HEK293 (cell line): ENCODE measurements at regions not wholly inside any gene's neighbourhood (a gene's known extent, or its start where the extent isn't known, plus 50 kb on each side); places are given as distances from the start of the nearest gene placed in this dataset.

ENCODE experiments used
- CTCF ChIP-seq: fragments of 450-650 bp; formaldehyde crosslinking; IDR thresholded peaks from 2 replicates; pipeline ENCODE4 v1.5.1; 2016; ENCODE audit warnings: missing biosample characterization, missing genetic modification characterization
- TCF7L2 ChIP-seq: IDR thresholded peaks from 2 replicates; pipeline ENCODE4 v1.6.1; 2011; ENCODE audit warnings: low read depth, mild to moderate bottlenecking, inconsistent platforms, low read length, moderate library complexity, borderline replicate concordance
- ZBTB11 ChIP-seq: fragments of 450-650 bp; formaldehyde crosslinking; conservative IDR thresholded peaks from 2 replicates; pipeline ENCODE4 v1.5.1; 2016; ENCODE audit warnings: low read depth, missing biosample characterization, missing genetic modification characterization
- ZNF274 ChIP-seq, 2 experiments: fragments of 200-500 bp in 1 of 2; fragments of 450-650 bp in 1 of 2; sonication (Bioruptor generic) in 1 of 2; formaldehyde crosslinking in 1 of 2; IDR thresholded peaks; 2 replicates each; pipeline versions ENCODE4 v1.5.1 to v1.6.1; 2014 to 2016; ENCODE audit warnings: borderline replicate concordance in 1 of 2, inconsistent platforms in 1 of 2, low read length in 1 of 2, missing biosample characterization in 1 of 2, missing genetic modification characterization in 1 of 2
- ZNF513 ChIP-seq: fragments of 450-650 bp; IDR thresholded peaks from 2 replicates; pipeline ENCODE4 v1.5.1; 2018; ENCODE audit warnings: missing biosample characterization, missing genetic modification characterization
- ZNF544 ChIP-seq: fragments of 450-650 bp; formaldehyde crosslinking; IDR thresholded peaks from 2 replicates; pipeline ENCODE4 v1.5.0; 2017; ENCODE audit warnings: missing biosample characterization, missing genetic modification characterization
- ZNF792 ChIP-seq: fragments of 450-650 bp; formaldehyde crosslinking; IDR thresholded peaks from 2 replicates; pipeline ENCODE4 v1.5.1; 2016; ENCODE audit warnings: missing biosample characterization, missing genetic modification characterization

- TF ChIP-seq CTCF = no peak
- TF ChIP-seq ZNF274 (IDR thresholded peaks at IDR 0.05; ENCODE audit: low read length) = no peak
- TF ChIP-seq ZNF274 (tag by site-specific recombination; IDR thresholded peaks at IDR 0.05; ENCODE audit: borderline replicate concordance) = no peak
- TF ChIP-seq ZBTB11 (tag by site-specific recombination) = no peak
- no peak for TF ChIP-seq TCF7L2
- TF ChIP-seq ZNF513 = no peak
- no peak for TF ChIP-seq ZNF544 (tag by site-specific recombination)
- no peak for TF ChIP-seq ZNF792 (tag by site-specific recombination)
These were observed 94.2 kb upstream of the USP47 start for GRCh38 chr11:11747570-11747969.
